NB4 (cell line): ENCODE measurements at regions not wholly inside any gene's neighbourhood (a gene's known extent, or its start where the extent isn't known, plus 50 kb on each side); places are given as distances from the start of the nearest gene placed in this dataset.
"Not testable (repeated sequence)": the region's sequence is repeated elsewhere in the genome, so short reads cannot be mapped to it uniquely, and the experiment has no call there.

Source experiments
- DNase-seq: peaks from one replicate; pipeline ENCODE4 v3.0.0; 2010; ENCODE audit warnings: low read depth
- H3K4me3 ChIP-seq: one replicate; pipeline ENCODE4 v1.5.1; 2011; ENCODE audit warnings: mild to moderate bottlenecking, low read depth, low read length, moderate library complexity
- CTCF ChIP-seq: IDR thresholded peaks from one replicate; pipeline ENCODE4 v1.5.1; 2012; ENCODE audit warnings: low read depth, low read length
- MAX ChIP-seq: IDR thresholded peaks from 2 replicates; pipeline ENCODE4 v1.6.1; 2011; ENCODE audit warnings: low read depth, low read length
- MYC ChIP-seq: IDR thresholded peaks from 2 replicates; pipeline ENCODE4 v1.6.1; 2011; ENCODE audit warnings: low read depth, low read length
- POLR2A ChIP-seq: IDR thresholded peaks from 2 replicates; pipeline ENCODE4 v1.6.1; 2011; ENCODE audit warnings: mild to moderate bottlenecking; ENCODE audit not compliant: insufficient read length; ENCODE audit errors: extremely low read depth

DNA sequence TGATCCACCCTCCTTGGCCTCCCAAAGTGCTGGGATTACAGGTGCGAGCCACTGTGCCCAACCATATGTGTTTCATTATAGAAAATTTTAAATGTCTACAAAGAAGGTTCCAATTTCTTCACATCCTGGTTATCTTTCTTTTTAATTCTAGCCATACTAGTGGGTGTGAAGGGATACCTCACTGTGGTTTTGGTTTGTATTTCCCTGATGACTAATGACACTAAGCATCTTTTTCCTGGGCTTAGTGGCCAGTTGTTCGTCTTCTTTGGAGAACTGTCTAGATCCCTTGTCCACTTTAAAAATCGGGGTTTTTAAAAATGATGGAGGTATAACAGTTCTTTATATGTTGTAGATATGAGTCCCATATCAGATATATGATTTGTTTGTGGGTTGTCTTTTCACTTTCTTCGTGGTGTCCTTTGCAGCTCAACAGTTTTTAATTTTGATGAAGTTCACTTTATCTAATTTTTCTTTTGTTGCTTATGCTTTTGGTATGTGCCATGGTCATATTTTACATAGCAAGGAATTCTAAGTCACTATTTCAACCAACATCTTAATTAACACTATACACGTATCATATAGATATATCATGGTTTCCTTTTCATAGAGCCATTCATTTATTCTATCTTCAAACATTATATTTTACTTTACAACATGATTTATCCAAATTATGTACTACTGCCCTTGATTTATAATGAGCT is 135.0 kb upstream of the RIOK3 start:
- H3K4me3 ChIP-seq = no peak overlapping the region
- no peak for TF ChIP-seq MAX
- DNase-seq = no peak

DNA sequence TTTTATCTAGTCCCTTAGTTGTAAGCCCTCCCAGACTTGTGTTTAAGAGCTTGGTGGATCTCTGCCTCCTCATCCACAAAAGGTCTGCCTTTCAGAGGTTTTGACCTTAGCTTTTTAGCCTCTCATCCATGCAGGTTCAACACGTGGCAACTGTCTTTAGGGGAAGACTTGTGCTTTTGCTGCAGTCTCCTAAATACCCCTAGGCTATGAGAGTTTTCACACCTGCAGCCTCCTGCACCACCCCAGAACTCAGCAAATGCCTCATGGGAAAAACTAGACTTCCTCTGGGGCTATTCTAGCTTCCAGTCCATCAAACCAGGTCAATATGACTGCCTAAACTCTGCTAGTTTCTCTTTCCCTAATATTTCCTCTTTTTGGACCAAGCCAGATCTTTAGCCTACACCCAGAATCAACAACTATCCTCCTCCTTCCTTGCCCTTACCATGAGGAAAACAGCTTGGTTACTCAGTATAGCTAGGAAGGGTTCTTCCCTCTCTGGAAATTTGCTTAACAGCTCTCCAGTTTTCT is 132.3 kb upstream of the RIOK3 start:
- H3K4me3 ChIP-seq = no peak overlapping the region
- DNase-seq = no peak
- no peak for TF ChIP-seq CTCF

GRCh38 chr18:23321996-23322395 is 131.1 kb upstream of the RIOK3 start:
- DNase-seq = no peak
- no peak for TF ChIP-seq POLR2A
- no peak for TF ChIP-seq MYC
- no peak for TF ChIP-seq MAX
- TF ChIP-seq CTCF = no peak
- no peak overlapping the region for H3K4me3 ChIP-seq

GRCh38 chr18:23324056-23324811 is 128.9 kb upstream of the RIOK3 start:
- TF ChIP-seq MYC = no peak
- no peak for TF ChIP-seq CTCF
- TF ChIP-seq POLR2A = no peak
- no peak for TF ChIP-seq MAX
- H3K4me3 ChIP-seq = no peak overlapping the region
- no peak for DNase-seq

DNA sequence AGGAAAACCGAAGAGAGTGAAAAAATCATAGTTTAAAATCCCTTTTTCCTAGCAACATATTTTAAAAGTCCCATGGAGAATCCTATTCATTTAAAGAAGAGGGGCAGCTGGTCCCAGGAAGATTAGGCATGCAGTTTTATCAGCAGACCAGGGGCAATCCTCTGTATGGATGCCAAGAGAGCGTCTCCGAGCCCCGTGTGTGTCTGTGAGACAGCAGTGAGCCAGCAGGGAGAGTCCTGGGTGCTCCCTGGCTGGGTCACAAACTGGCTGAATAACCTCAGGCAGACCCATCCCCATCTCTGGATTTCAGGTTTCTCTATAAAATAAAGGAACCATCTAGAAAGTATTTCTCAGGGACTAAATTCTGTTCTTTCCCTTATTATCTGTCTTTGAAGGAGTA is 128.2 kb upstream of the RIOK3 start:
- TF ChIP-seq CTCF = no peak
- no peak for TF ChIP-seq MAX
- TF ChIP-seq POLR2A = no peak
- no peak for TF ChIP-seq MYC
- H3K4me3 ChIP-seq = no peak overlapping the region
- no peak for DNase-seq

GRCh38 chr18:23329671-23330070 is 123.4 kb upstream of the RIOK3 start:
- not testable (repeated sequence) for DNase-seq, H3K4me3 ChIP-seq

GRCh38 chr18:23330423-23330822 is 122.7 kb upstream of the RIOK3 start:
- H3K4me3 ChIP-seq = no peak overlapping the region
- no peak for DNase-seq
- TF ChIP-seq POLR2A (no peak), MAX (no peak), MYC (no peak), CTCF (no peak)
